OCI-M2 (cell line): ENCODE measurements at regions not wholly inside any gene's neighbourhood (a gene's known extent, or its start where the extent isn't known, plus 50 kb on each side); places are given as distances from the start of the nearest gene placed in this dataset.
"Not testable (repeated sequence)": the region's sequence is repeated elsewhere in the genome, so short reads cannot be mapped to it uniquely, and the experiment has no call there.

Experiments
- DNase-seq: peaks from one replicate; lab custom pipeline; 2025; ENCODE audit not compliant: unreplicated experiment; lab: John Stamatoyannopoulos, UW

DNA sequence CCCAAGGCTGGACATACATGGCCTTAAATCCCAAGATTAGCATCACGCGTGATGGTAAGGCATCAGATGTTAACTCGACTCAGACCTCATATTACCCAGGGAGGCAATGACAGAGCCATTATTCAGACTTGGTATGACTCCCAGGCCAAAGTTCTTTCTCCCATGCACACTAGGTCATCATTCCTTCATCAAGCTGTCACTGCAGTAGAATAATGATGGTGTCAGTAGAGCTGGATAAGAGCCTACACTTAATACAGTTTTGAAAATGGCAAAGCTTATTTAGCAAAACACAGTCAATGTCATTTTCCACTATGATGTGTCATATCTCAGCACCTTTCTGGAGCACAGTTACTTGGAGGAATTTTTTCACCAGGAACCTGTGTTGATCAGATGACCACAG lies 663.3 kb downstream of the SUCLG1 start:
- DNase-seq: no peak

DNA sequence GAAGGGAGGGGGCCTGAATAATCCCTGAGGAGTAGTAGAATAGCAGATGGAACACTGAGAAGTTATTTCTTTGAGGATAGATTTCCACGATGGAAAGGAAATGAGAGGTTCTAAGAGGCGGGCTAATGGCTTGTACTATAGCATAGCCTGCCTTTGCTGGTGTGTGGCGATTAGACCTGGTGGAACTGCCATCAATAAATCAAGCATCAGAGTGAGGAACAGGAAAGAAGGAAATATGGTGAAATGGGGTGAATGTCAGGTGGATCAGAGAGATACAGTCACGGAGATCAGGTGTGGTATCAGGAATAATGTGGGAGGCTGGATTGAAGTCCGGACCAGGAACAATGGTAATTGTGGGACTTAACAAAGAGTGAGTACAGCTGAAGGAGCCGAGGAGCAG lies 668.6 kb downstream of the SUCLG1 start:
- not testable (repeated sequence) for DNase-seq

DNA sequence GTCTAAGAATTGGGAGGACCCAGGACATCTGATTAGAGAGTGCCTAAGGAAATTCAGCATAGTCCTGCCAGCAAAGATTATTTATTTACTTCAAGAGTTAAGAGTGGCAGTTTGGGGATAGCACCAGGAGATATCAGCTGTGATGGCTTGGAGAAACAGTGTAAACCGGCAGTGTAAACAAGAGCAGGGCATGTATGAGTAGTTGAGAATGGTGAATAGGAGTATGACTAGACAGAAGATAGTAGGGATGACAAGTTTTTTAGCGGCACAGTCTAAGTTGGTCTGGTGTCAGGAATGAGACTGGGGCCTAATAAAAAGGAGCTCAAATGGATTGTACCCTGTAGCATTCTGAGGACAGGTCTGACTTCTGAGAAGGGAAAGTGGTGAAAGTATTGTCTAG lies 669.4 kb downstream of the SUCLG1 start:
- DNase-seq: not testable (repeated sequence)

- DNase-seq: not testable (repeated sequence)
Measured at GRCh38 chr2:83788938-83789566, 670.0 kb downstream of the SUCLG1 start.

GRCh38 chr2:83787189-83787588 lies 671.9 kb downstream of the SUCLG1 start:
- no peak for DNase-seq

- no peak for DNase-seq
Measured at GRCh38 chr2:83786140-83786539, 672.9 kb downstream of the SUCLG1 start.

DNA sequence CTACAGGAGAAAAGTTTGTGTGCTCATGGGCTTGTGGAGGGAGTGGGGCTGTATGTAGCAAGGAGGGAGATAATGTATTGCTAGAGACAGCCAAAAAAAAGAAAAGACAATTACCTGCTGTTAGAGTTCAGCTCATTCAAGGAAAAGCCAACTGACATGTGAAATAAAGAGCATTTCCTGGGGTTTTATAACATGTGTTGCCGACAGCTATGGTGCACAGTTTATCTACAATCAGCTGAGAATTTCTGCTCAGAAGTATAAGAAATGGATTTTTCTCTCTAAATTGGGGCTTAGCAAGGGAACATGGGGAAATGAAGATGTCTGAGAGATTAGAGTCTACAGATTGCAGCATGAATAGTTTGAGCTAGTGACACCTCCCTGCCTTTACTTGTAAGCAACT lies 674.1 kb downstream of the SUCLG1 start:
- DNase-seq: no peak

DNA sequence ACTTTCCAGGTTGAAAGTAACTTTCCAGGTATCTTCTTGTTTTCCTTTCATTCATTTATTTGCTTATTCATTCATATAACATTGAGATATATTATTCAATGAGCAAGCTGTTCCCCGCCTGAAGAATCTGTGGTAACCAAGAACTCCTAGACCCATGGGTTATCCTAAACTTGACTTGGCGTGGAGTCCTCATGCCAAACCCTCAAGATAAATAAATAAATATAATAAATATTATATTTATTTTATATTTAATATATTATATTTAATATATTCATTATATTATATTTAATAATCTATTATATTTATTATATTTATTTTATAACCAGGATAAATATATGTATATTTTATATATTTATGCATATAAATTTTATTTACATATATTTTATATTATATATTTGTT lies 674.8 kb downstream of the SUCLG1 start:
- DNase-seq: no peak

GRCh38 chr2:83782122-83782521 lies 677.0 kb downstream of the SUCLG1 start:
- DNase-seq: no peak

DNA sequence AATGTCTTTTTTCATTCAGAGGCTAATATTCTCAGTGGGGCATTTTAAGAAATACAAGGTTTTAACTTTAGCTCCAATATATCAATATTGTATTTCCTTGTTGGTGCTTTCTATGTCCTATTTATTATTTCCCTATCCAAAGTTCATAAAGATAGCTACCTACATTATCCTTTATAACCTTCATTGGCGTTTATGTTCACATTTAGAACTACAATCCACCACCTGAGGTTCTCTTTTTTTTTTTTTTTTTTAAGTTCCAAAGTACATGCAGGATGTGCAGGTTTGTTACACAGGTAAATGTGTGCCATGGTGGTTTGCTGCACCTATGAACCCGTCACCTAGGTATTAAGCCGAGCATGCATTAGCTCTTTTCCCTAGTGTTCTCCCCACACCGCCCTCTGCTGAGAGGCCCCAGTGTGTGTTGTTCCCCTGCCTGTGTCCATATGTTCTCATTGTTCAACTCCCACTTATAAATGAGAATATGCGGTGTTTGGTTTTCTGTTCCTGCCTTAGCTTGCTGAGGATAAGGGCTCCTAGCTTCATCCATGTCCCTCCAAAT lies 694.6 kb downstream of the SUCLG1 start:
- no peak for DNase-seq

GRCh38 chr2:83757329-83757728 lies 701.8 kb downstream of the SUCLG1 start:
- DNase-seq: no peak

DNA sequence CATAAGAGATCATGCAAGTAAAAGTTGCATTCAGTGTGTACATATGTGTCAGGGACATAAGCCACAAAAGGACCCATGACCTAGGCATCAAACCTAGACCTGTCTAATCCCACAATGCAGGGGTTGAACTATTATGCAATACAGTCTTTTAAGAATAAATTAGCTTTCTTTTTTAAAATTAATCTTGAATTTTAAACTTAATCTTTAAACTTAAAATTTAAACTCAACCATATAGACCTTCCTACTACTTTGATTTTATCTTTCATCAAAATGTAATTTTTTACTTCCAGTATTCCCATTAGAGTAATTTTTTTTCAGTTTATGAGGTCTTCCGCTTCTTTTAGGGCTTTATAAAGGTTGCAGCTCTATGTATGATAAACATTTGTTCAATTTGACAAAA lies 702.9 kb downstream of the SUCLG1 start:
- no peak for DNase-seq

DNA sequence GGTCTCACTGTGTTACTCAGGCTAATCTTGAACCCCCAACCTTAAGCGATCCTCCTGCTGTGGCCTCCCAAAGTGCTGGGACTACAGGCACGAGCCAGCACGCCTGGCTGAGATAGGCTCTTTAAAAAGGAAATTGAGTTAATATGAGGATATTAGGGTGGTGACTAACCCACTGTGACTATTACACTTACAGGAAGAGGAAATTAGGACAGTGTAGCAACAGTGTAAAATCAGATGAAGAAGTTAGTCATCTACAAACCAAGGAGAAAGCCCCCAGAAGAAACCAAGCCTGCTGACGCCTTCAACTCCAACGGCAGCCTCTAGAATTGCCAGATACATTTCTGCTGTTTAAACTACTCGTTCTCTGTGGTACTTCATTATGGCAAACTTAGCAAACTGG lies 711.9 kb downstream of the SUCLG1 start:
- no peak for DNase-seq

- DNase-seq: no peak
Measured at GRCh38 chr2:83744855-83745254, 714.2 kb downstream of the SUCLG1 start.

DNA sequence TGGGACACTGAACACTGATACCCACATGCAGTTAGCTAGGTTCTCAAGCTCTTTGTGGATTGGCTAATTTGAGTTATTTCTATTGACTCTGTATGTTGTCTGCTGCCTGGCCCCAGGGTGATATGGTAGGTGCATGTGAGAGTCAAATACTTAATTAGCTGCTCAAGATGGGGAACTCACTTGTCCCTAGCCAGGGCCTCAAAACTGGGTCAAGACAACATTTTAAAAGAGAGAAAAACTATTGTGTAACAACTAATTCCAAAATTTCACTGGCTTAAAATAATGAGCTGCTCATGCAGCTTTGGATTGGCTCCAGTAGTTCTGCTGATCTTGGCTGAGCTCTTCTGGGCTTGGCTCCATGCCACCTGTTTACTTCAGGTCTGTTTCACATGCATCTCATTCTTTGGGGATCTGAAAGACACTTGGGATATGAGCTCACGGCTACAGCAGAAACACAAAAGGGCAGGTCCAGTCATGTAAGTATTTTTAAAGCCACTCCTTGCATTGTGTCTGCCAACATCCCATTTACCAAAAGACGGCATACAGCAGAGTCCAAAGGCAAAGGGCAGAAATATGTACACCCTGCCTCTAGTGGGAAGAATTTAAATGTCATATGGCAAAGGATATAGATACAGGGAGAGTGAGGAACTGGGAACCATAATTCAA lies 716.8 kb downstream of the SUCLG1 start:
- DNase-seq: no peak

DNA sequence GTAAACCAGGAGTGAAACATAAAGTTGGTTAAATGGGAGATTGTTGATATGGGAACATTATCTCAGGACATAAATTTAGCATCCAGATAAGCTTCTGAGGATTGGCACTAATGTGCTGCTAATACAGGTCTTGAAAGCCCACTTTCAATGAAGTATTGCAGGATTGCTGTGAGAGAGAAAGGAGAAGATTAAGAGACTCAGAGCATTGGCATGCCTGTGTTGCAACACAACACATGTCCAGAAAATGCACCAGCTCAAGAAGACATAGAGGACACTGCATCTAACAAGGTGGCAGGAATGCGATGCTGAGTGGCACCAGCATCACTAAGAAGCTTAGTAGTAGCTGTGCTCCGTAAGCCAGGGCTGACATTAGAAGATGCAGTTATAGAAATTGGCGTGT lies 728.9 kb downstream of the SUCLG1 start:
- no peak for DNase-seq

- DNase-seq: no peak
Measured at GRCh38 chr2:83725735-83726134, 733.3 kb downstream of the SUCLG1 start.

DNA sequence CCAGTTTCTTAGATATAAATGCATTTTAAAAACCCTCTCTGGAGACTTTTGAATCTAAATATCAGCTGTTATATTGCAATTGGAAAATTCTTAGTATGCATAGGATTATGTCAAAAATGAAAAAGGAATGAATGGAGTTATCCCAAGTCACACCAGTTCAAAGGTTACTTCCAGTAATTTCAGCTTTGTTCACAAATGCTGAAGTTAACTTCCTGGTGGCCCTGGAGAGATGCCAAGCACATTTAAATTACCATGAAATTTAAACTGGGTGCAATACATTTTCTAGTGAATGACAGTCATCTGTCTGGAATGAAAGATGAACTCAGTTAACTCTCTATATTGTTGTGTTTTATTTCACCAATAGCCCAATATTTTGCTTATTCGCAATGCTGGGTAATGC lies 753.9 kb downstream of the SUCLG1 start:
- no peak for DNase-seq

DNA sequence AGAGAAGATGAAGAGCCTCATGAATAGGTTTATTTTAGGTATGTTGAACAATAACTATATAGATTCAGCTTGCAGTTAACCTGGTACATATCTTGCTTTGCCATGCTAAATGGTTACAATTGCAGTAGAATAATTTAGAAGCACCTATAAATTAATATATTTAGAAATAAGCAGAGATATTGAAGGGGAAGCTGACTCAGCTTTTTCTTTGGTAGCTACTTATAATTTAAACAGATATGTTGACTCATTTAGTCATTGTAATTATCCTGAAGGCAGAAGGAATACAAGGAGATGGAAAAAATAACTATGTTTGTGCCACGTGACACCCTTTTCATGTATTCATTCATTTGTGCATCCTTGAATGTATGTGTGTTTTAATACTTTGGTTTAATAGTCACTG lies 755.5 kb downstream of the SUCLG1 start:
- DNase-seq: no peak

GRCh38 chr2:83696838-83697237 lies 762.2 kb downstream of the SUCLG1 start:
- no peak for DNase-seq

- DNase-seq: no peak
Measured at GRCh38 chr2:83695530-83695929, 763.5 kb downstream of the SUCLG1 start.

- no peak for DNase-seq
Measured at GRCh38 chr2:83695037-83695436, 764.0 kb downstream of the SUCLG1 start.

DNA sequence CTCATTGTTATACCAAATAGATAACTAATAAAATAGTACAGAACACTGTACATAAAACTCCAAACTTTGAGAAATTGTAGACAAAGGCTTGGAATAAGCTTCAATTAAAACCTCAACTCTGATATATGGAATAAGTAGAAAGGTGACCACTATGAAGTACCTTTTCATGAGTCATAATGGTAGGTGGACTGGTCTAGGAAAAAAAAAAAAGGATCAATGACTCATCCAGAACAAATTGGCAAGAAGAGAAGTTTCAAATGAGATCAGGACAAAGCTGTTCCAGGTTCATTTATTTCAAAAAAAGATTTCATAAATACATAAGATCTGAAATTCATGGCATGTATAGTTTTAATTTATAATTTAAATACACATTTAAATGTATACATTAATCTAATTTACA lies 769.7 kb downstream of the SUCLG1 start:
- DNase-seq: no peak
